Stimulated activated CD4-positive, alpha-beta T cell treated with anti-CD3 and anti-CD28 coated beads, TNF-alpha, amount 100 ng/mL, for 24 hours (primary cell): ENCODE measurements at regions not wholly inside any gene's neighbourhood (a gene's known extent, or its start where the extent isn't known, plus 50 kb on each side); places are given as distances from the start of the nearest gene placed in this dataset.
A peak's percentile ranks its signal among the peaks of the same experiment; 100 is the strongest.

Experiments
- DNase-seq, 3 experiments: peaks; one replicate each; pipeline ENCODE4 v3.0.0-alpha.2; 2020; ENCODE audit warnings: low read depth in 3 of 3

GRCh38 chr15:66945842-66946241, 119.6 kb upstream of the SMAD3 start:
- no peak for DNase-seq

- peak; percentile 60 to 68 (median 66) for DNase-seq
Observed at GRCh38 chr15:66946578-66947164, 118.7 kb upstream of the SMAD3 start.

- DNase-seq, result no peak
Observed at GRCh38 chr15:66947471-66947870, 117.9 kb upstream of the SMAD3 start.

- no peak for DNase-seq
Observed at GRCh38 chr15:66948294-66948693, 117.1 kb upstream of the SMAD3 start.

GRCh38 chr15:66950114-66950513, 115.3 kb upstream of the SMAD3 start:
- no peak for DNase-seq

GRCh38 chr15:66951531-66952320, 113.7 kb upstream of the SMAD3 start:
- DNase-seq, result no peak

GRCh38 chr15:66952756-66953522, 112.5 kb upstream of the SMAD3 start:
- DNase-seq, result no peak

GRCh38 chr15:66953523-66954229, 111.7 kb upstream of the SMAD3 start:
- no peak for DNase-seq

GRCh38 chr15:66954601-66955000, 110.8 kb upstream of the SMAD3 start:
- no peak for DNase-seq

GRCh38 chr15:66955001-66955516, 110.3 kb upstream of the SMAD3 start:
- no peak for DNase-seq

- DNase-seq, result no peak
Observed at GRCh38 chr15:66955871-66956585, 109.4 kb upstream of the SMAD3 start.

- DNase-seq, result no peak
Observed at GRCh38 chr15:66956672-66957430, 108.6 kb upstream of the SMAD3 start.

- DNase-seq, result no peak
Observed at GRCh38 chr15:66957431-66957720, 108.0 kb upstream of the SMAD3 start.

- no peak for DNase-seq
Observed at GRCh38 chr15:66959066-66959465, 106.3 kb upstream of the SMAD3 start.

- DNase-seq, result no peak
Observed at GRCh38 chr15:66959875-66960274, 105.5 kb upstream of the SMAD3 start.

- DNase-seq, result no peak
Observed at GRCh38 chr15:66960519-66960918, 104.9 kb upstream of the SMAD3 start.

GRCh38 chr15:66961407-66961884, 104.0 kb upstream of the SMAD3 start:
- no peak for DNase-seq

GRCh38 chr15:66961901-66962300, 103.5 kb upstream of the SMAD3 start:
- DNase-seq, result no peak

- DNase-seq, result no peak
Observed at GRCh38 chr15:66962522-66962921, 102.9 kb upstream of the SMAD3 start.

GRCh38 chr15:66963084-66963483, 102.3 kb upstream of the SMAD3 start:
- no peak for DNase-seq

GRCh38 chr15:66963710-66964109, 101.7 kb upstream of the SMAD3 start:
- no peak for DNase-seq
